ENCODE measurements at regions not wholly inside any gene's neighbourhood (a gene's known extent, or its start where the extent isn't known, plus 50 kb on each side); places are given as distances from the start of the nearest gene placed in this dataset.
"Not testable (repeated sequence)": the region's sequence is repeated elsewhere in the genome, so short reads cannot be mapped to it uniquely, and the experiment has no call there.

DNA sequence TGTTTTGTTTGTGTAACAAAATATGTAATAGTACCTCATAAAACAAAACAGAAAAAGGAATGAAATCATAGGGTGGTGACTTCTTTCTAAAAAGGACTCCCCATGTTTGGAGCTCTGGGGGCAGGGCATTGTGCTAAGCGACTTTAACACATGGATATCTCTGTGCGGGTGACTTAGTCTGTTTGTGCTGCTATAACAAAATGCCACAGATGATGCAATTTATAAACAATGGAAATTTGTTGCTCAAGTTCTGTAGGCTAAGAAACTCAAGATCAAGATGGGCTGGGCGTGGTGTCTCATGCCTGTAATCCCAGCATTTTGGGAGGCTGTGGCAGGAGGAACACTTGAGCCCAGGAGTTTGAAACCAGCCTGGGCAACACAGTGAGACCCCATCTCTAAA lies 85.4 kb upstream of the SIM2 start:
- no peaks in the 10 kb centered on the region for H3K27me3 ChIP-seq (ENCODE audit: insufficient read depth, poor library complexity, severe bottlenecking)
- no peak for TF ChIP-seq SPI1 (IDR thresholded peaks at IDR 0.05; ENCODE audit: borderline replicate concordance, low read depth)
- TF ChIP-seq GABPA (IDR thresholded peaks at IDR 0.05; ENCODE audit: low read depth), result no peak
- TF ChIP-seq POLR2AphosphoS5 (IDR thresholded peaks at IDR 0.05; ENCODE audit: low read depth), result no peak
- TF ChIP-seq, protein P1, sequence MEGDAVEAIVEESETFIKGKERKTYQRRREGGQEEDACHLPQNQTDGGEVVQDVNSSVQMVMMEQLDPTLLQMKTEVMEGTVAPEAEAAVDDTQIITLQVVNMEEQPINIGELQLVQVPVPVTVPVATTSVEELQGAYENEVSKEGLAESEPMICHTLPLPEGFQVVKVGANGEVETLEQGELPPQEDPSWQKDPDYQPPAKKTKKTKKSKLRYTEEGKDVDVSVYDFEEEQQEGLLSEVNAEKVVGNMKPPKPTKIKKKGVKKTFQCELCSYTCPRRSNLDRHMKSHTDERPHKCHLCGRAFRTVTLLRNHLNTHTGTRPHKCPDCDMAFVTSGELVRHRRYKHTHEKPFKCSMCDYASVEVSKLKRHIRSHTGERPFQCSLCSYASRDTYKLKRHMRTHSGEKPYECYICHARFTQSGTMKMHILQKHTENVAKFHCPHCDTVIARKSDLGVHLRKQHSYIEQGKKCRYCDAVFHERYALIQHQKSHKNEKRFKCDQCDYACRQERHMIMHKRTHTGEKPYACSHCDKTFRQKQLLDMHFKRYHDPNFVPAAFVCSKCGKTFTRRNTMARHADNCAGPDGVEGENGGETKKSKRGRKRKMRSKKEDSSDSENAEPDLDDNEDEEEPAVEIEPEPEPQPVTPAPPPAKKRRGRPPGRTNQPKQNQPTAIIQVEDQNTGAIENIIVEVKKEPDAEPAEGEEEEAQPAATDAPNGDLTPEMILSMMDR (IDR thresholded peaks at IDR 0.05; ENCODE audit: insufficient read depth, low read length), result no peak
- TF ChIP-seq, protein P2, sequence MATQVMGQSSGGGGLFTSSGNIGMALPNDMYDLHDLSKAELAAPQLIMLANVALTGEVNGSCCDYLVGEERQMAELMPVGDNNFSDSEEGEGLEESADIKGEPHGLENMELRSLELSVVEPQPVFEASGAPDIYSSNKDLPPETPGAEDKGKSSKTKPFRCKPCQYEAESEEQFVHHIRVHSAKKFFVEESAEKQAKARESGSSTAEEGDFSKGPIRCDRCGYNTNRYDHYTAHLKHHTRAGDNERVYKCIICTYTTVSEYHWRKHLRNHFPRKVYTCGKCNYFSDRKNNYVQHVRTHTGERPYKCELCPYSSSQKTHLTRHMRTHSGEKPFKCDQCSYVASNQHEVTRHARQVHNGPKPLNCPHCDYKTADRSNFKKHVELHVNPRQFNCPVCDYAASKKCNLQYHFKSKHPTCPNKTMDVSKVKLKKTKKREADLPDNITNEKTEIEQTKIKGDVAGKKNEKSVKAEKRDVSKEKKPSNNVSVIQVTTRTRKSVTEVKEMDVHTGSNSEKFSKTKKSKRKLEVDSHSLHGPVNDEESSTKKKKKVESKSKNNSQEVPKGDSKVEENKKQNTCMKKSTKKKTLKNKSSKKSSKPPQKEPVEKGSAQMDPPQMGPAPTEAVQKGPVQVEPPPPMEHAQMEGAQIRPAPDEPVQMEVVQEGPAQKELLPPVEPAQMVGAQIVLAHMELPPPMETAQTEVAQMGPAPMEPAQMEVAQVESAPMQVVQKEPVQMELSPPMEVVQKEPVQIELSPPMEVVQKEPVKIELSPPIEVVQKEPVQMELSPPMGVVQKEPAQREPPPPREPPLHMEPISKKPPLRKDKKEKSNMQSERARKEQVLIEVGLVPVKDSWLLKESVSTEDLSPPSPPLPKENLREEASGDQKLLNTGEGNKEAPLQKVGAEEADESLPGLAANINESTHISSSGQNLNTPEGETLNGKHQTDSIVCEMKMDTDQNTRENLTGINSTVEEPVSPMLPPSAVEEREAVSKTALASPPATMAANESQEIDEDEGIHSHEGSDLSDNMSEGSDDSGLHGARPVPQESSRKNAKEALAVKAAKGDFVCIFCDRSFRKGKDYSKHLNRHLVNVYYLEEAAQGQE (IDR thresholded peaks at IDR 0.05; ENCODE audit: insufficient replicate concordance, low read depth), result no peak
- DNase-seq (ENCODE audit: low read depth in 1 of 2, low spot score in 1 of 2), result no peak
- H3K27ac ChIP-seq (replicated peaks), result no peak overlapping the region
- H3K4me3 ChIP-seq (replicated peaks; ENCODE audit: insufficient read depth, low read length), result no peak overlapping the region

GRCh38 chr21:36615274-36615964 lies 83.5 kb upstream of the SIM2 start:
- Histone ChIP-seq H3K4me3 (replicated peaks; ENCODE audit: insufficient read depth, low read length) (no peak overlapping the region), H3K27me3 (ENCODE audit: insufficient read depth, poor library complexity, severe bottlenecking) (no peaks in the 10 kb centered on the region), H3K27ac (replicated peaks) (no peak overlapping the region)
- TF ChIP-seq SPI1 (IDR thresholded peaks at IDR 0.05; ENCODE audit: borderline replicate concordance, low read depth) (no peak), POLR2AphosphoS5 (IDR thresholded peaks at IDR 0.05; ENCODE audit: low read depth) (no peak), GABPA (IDR thresholded peaks at IDR 0.05; ENCODE audit: low read depth) (no peak)
- TF ChIP-seq, protein P2 (IDR thresholded peaks at IDR 0.05; ENCODE audit: insufficient replicate concordance, low read depth), result no peak
- TF ChIP-seq, protein P1 (IDR thresholded peaks at IDR 0.05; ENCODE audit: insufficient read depth, low read length), result no peak
- DNase-seq (ENCODE audit: low read depth in 1 of 2, low spot score in 1 of 2), result no peak

DNA sequence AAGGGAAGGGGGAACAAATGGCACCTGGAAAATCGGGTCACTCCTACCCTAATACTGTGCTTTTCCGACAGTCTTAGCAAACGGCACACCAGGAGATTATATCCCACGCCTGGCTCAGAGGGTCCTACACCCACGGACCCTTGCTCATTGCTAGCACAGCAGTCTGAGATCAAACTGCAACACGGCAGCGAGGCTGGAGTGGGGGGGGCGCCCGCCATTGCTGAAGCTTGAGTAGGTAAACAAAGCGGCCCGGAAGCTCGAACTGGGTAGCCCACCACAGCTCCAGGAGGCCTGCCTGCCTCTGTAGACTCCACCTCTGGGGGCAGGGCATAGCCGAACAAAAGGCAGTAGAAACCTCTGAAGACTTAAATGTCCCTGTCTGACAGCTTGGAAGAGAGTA lies 82.1 kb upstream of the SIM2 start:
- DNase-seq (ENCODE audit: low read depth in 1 of 2, low spot score in 1 of 2); H3K4me3 ChIP-seq (replicated peaks; ENCODE audit: insufficient read depth, low read length); H3K27me3 ChIP-seq (ENCODE audit: insufficient read depth, poor library complexity, severe bottlenecking); H3K27ac ChIP-seq (replicated peaks): not testable (repeated sequence)

GRCh38 chr21:36621794-36622193 lies 77.1 kb upstream of the SIM2 start:
- H3K4me3 ChIP-seq (replicated peaks; ENCODE audit: insufficient read depth, low read length); DNase-seq (ENCODE audit: low read depth in 1 of 2, low spot score in 1 of 2); H3K27ac ChIP-seq (replicated peaks); H3K27me3 ChIP-seq (ENCODE audit: insufficient read depth, poor library complexity, severe bottlenecking): not testable (repeated sequence)

DNA sequence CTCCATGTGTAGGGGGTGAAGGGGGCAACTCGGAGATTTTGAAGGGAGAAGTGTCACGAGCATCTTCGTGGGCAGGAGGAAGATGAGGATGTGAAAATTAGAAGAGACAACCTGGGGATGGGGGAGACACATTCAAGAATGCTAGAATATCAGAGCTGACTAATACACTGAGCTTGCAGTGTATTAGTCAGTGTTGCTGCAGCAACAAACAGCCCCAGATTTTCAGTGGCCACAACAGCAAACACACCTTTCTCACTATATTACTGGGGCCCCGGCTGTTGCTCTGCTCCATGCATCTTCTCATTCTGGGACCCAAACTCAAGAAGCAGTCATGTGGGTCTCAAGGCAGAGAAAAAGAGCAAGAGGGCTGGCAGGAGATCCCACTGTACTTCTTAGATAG lies 74.8 kb upstream of the SIM2 start:
- no peaks in the 10 kb centered on the region for H3K27me3 ChIP-seq (ENCODE audit: insufficient read depth, poor library complexity, severe bottlenecking)
- no peak for DNase-seq (ENCODE audit: low read depth in 1 of 2, low spot score in 1 of 2)
- H3K4me3 ChIP-seq (replicated peaks; ENCODE audit: insufficient read depth, low read length), result no peak overlapping the region
- no peak overlapping the region for H3K27ac ChIP-seq (replicated peaks)
- TF ChIP-seq, protein P1 (IDR thresholded peaks at IDR 0.05; ENCODE audit: insufficient read depth, low read length), result no peak
- TF ChIP-seq SPI1 (IDR thresholded peaks at IDR 0.05; ENCODE audit: borderline replicate concordance, low read depth), result no peak
- TF ChIP-seq GABPA (IDR thresholded peaks at IDR 0.05; ENCODE audit: low read depth), result no peak
- TF ChIP-seq POLR2AphosphoS5 (IDR thresholded peaks at IDR 0.05; ENCODE audit: low read depth), result no peak
- TF ChIP-seq, protein P2 (IDR thresholded peaks at IDR 0.05; ENCODE audit: insufficient replicate concordance, low read depth), result no peak
